ENCODE measurements at regions not wholly inside any gene's neighbourhood (a gene's known extent, or its start where the extent isn't known, plus 50 kb on each side); places are given as distances from the start of the nearest gene placed in this dataset.

DNA sequence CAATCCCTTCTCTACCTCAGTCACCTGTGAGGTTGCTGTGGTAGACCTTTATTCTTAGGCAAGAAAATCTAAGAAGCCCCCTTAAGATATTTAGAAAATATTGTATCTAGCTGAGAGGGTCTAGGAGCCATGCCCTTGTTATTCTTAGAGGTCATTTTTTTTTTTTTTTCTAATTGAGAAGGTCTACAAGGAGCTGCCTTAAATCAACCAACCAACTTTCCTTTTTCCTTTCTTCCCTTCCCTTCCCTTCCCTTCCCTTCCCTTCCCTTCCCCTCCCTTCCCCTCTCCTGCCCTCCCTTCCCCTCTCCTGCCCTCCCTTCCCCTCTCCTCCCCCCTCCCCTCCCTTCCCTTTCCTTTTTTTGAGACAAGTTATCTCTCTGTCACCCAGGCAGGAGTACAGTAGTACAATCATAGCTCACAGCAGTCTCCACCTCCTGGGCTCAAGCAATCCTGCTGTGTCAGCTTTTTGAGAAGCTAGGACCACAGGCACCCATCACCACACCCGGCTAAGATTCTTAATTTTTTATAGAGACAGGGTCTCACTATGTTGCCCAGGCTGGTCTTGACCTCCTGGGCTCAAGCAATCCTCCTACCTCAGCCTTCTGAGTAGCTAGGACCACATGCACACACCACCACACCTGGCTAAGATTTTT, 668.4 kb upstream of the FBXO33 start:
- Histone ChIP-seq H3K4me3 (replicated peaks in 1 of 2; ENCODE audit: low read depth in 1 of 2, low read length in 2 of 2) (no peak overlapping the region), H3K79me2 (ENCODE audit: insufficient read depth, low read length) (no peaks in the 10 kb centered on the region), H3K9ac (ENCODE audit: low read length) (no peak overlapping the region), H2AFZ (ENCODE audit: low read depth, low read length, poor library complexity, severe bottlenecking) (no peak overlapping the region), H3K27me3 (ENCODE audit: insufficient read depth, low read length) (no peaks in the 10 kb centered on the region), H3K36me3 (ENCODE audit: control insufficient read depth in 1 of 2, insufficient read depth in 2 of 2, low read length in 2 of 2) (no peaks in the 10 kb centered on the region), H3K4me2 (ENCODE audit: low read length) (no peak overlapping the region), H3K27ac (ENCODE audit: low read depth, low read length) (no peak overlapping the region), H3K9me3 (ENCODE audit: control insufficient read depth in 1 of 2, insufficient read depth in 1 of 2, low read depth in 1 of 2, low read length in 2 of 2) (no peaks in the 10 kb centered on the region), H3K4me1 (ENCODE audit: control insufficient read depth in 1 of 2, insufficient read depth in 2 of 2, low read length in 2 of 2) (no peaks in the 10 kb centered on the region), H4K20me1 (ENCODE audit: insufficient read depth) (no peaks in the 10 kb centered on the region), H3K9me2 (ENCODE audit: insufficient read depth) (no peaks in the 10 kb centered on the region)
- no peak for ATAC-seq
- no TSS peak for BruUV-seq (replicated peaks)
- no peak for TF ChIP-seq TCF7L2 (IDR thresholded peaks at IDR 0.05; ENCODE audit: borderline replicate concordance, extremely low read depth, insufficient read depth, insufficient read length)
- no peak for TF ChIP-seq ZFX (IDR thresholded peaks at IDR 0.05)
- TF ChIP-seq POLR2A (IDR thresholded peaks at IDR 0.05; ENCODE audit: borderline replicate concordance, extremely low read depth, insufficient read depth, insufficient read length) = no peak
- TF ChIP-seq, protein P1, sequence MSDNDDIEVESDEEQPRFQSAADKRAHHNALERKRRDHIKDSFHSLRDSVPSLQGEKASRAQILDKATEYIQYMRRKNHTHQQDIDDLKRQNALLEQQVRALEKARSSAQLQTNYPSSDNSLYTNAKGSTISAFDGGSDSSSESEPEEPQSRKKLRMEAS (IDR thresholded peaks at IDR 0.05) = no peak
- no peak for TF ChIP-seq CBX3 (IDR thresholded peaks at IDR 0.05; ENCODE audit: low read depth)
- TF ChIP-seq JUND (IDR thresholded peaks at IDR 0.05) = no peak
- TF ChIP-seq CTCF (IDR thresholded peaks at IDR 0.05 in 2 of 3, conservative IDR thresholded peaks at IDR 0.05 in 1 of 3; ENCODE audit: borderline replicate concordance in 1 of 3, insufficient read depth in 1 of 3, low read depth in 2 of 3, low read length in 2 of 3) = no peak
- TF ChIP-seq RAD21 (IDR thresholded peaks at IDR 0.05; ENCODE audit: low read depth) = no peak
- POLR2A ChIA-PET = no interaction called here
- RAD21 ChIA-PET (ENCODE audit: low non-redundant PET in 1 of 2, low total read pairs in 2 of 2, uncharacterized antibody in 2 of 2, unreplicated experiment in 2 of 2) = no interaction called here
- CTCF ChIA-PET = no interaction called here
- no peak for DNase-seq (ENCODE audit: low read depth, low spot score)
- intact Hi-C loops (cut with micrococcal nuclease) = no loop called here

DNA sequence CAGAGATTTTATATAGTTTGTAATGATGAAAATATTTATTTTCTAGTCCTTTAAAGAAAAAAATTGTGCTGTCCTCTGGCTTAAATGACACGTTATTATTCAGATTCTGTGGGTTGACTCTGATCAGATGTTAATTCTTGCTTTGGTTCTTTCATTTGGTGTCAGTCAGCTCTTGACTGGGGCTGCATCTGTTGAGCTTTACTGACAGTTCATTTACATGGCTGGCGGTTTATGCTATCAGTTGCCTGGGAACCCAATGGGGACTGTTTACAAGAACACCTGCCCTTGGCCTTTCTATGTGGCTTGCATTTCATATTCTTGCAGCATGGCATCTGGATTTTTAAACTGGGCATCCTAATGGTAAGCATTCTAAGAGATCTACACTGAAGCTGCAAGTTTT, 667.1 kb upstream of the FBXO33 start:
- no peaks in the 10 kb centered on the region for H3K27me3 ChIP-seq (ENCODE audit: insufficient read depth, low read length)
- no peaks in the 10 kb centered on the region for H4K20me1 ChIP-seq (ENCODE audit: insufficient read depth)
- POLR2A ChIA-PET = no interaction called here
- CTCF ChIA-PET = no interaction called here
- intact Hi-C loops (cut with micrococcal nuclease) = no loop called here
- no peak for TF ChIP-seq SIN3A (IDR thresholded peaks at IDR 0.05; ENCODE audit: low read depth)
- TF ChIP-seq, protein P1 (IDR thresholded peaks at IDR 0.05) = no peak
- no peak for TF ChIP-seq CBX3 (IDR thresholded peaks at IDR 0.05; ENCODE audit: low read depth)
- TF ChIP-seq YY1 (IDR thresholded peaks at IDR 0.05; ENCODE audit: extremely low read depth, insufficient replicate concordance, low read depth, low read length) = no peak
- TF ChIP-seq POLR2AphosphoS5 (IDR thresholded peaks at IDR 0.05; ENCODE audit: low read depth, low read length) = no peak
- TF ChIP-seq CTCF (IDR thresholded peaks at IDR 0.05 in 2 of 3, conservative IDR thresholded peaks at IDR 0.05 in 1 of 3; ENCODE audit: borderline replicate concordance in 1 of 3, insufficient read depth in 1 of 3, low read depth in 2 of 3, low read length in 2 of 3) = no peak
- TF ChIP-seq EZH2phosphoT487 (IDR thresholded peaks at IDR 0.05; ENCODE audit: borderline replicate concordance) = no peak
- no peak for TF ChIP-seq FOSL1 (IDR thresholded peaks at IDR 0.05; ENCODE audit: low read depth)
- TF ChIP-seq RAD21 (IDR thresholded peaks at IDR 0.05; ENCODE audit: low read depth) = no peak
- no peak for TF ChIP-seq ATF3 (IDR thresholded peaks at IDR 0.05)
- no peak for TF ChIP-seq CEBPB (IDR thresholded peaks at IDR 0.05; ENCODE audit: low read depth)
- no peak for DNase-seq (ENCODE audit: low read depth, low spot score)
- RAD21 ChIA-PET (ENCODE audit: low non-redundant PET in 1 of 2, low total read pairs in 2 of 2, uncharacterized antibody in 2 of 2, unreplicated experiment in 2 of 2) = no interaction called here
- no peak overlapping the region for H2AFZ ChIP-seq (ENCODE audit: low read depth, low read length, poor library complexity, severe bottlenecking)
- no peak overlapping the region for H3K4me2 ChIP-seq (ENCODE audit: low read length)
- no peaks in the 10 kb centered on the region for H3K36me3 ChIP-seq (ENCODE audit: control insufficient read depth in 1 of 2, insufficient read depth in 2 of 2, low read length in 2 of 2)
- BruUV-seq (replicated peaks) = no TSS peak
- H3K4me3 ChIP-seq (replicated peaks in 1 of 2; ENCODE audit: low read depth in 1 of 2, low read length in 2 of 2) = no peak overlapping the region
- H3K9ac ChIP-seq (ENCODE audit: low read length) = no peak overlapping the region
- no peaks in the 10 kb centered on the region for H3K9me2 ChIP-seq (ENCODE audit: insufficient read depth)
- ATAC-seq = no peak
- H3K9me3 ChIP-seq (ENCODE audit: control insufficient read depth in 1 of 2, insufficient read depth in 1 of 2, low read depth in 1 of 2, low read length in 2 of 2) = no peaks in the 10 kb centered on the region
- H3K4me1 ChIP-seq (ENCODE audit: control insufficient read depth in 1 of 2, insufficient read depth in 2 of 2, low read length in 2 of 2) = no peaks in the 10 kb centered on the region
- no peak overlapping the region for H3K27ac ChIP-seq (ENCODE audit: low read depth, low read length)
- no peaks in the 10 kb centered on the region for H3K79me2 ChIP-seq (ENCODE audit: insufficient read depth, low read length)
